ENCODE measurements at regions not wholly inside any gene's neighbourhood (a gene's known extent, or its start where the extent isn't known, plus 50 kb on each side); places are given as distances from the start of the nearest gene placed in this dataset.

DNA sequence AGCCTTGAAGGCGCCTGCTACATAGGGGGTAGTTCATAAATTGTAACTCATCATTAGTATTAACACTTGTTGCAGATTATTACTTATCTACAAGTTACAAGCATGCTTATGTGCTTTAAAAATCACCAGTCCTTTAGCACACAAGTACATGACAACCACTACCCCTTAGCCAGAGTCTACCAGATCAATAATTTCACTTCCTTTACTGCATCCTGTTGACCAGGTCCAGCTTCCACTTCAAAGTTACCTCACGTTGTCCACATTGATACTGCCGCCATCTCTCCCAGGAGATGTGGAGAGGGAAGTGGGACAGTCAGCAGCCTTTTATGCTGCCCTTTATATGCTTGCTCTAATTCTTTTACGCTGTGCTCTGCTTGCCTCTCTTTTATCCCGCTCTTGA, 231.3 kb upstream of the CXXC4 start:
- TF ChIP-seq, protein P1, sequence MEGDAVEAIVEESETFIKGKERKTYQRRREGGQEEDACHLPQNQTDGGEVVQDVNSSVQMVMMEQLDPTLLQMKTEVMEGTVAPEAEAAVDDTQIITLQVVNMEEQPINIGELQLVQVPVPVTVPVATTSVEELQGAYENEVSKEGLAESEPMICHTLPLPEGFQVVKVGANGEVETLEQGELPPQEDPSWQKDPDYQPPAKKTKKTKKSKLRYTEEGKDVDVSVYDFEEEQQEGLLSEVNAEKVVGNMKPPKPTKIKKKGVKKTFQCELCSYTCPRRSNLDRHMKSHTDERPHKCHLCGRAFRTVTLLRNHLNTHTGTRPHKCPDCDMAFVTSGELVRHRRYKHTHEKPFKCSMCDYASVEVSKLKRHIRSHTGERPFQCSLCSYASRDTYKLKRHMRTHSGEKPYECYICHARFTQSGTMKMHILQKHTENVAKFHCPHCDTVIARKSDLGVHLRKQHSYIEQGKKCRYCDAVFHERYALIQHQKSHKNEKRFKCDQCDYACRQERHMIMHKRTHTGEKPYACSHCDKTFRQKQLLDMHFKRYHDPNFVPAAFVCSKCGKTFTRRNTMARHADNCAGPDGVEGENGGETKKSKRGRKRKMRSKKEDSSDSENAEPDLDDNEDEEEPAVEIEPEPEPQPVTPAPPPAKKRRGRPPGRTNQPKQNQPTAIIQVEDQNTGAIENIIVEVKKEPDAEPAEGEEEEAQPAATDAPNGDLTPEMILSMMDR (conservative IDR thresholded peaks at IDR 0.05; ENCODE audit: low read depth, low read length): no peak
- no peak for TF ChIP-seq EZH2phosphoT487 (IDR thresholded peaks at IDR 0.05; ENCODE audit: borderline replicate concordance, low read length)
- TF ChIP-seq EZH2 (IDR thresholded peaks at IDR 0.05; ENCODE audit: low read length, unreplicated experiment): no peak

Measured in PC-3 (cell line).